SJSA1 (cell line): ENCODE measurements at regions not wholly inside any gene's neighbourhood (a gene's known extent, or its start where the extent isn't known, plus 50 kb on each side); places are given as distances from the start of the nearest gene placed in this dataset.

Source experiments
- DNase-seq, 2 experiments: peaks; one replicate each; pipeline ENCODE4 v3.0.0-alpha.2; 2015 to 2020; ENCODE audit warnings: low spot score in 2 of 2, low read depth in 1 of 2
- H3K27ac ChIP-seq: fragments of 250-450 bp; sonication (Bioruptor Pico); 2 replicates; pipeline ENCODE4 v1.5.1; 2020; ENCODE audit warnings: mild to moderate bottlenecking, moderate library complexity
- H3K27me3 ChIP-seq: fragments of 250-450 bp; sonication (Bioruptor Pico); replicated peaks from 2 replicates; pipeline ENCODE4 v1.5.1; 2020; ENCODE audit warnings: mild to moderate bottlenecking, moderate library complexity
- H3K36me3 ChIP-seq: fragments of 250-450 bp; sonication (Bioruptor Pico); 2 replicates; pipeline ENCODE4 v1.5.1; 2020; ENCODE audit warnings: mild to moderate bottlenecking
- H3K4me1 ChIP-seq: fragments of 250-450 bp; sonication (Bioruptor Pico); replicated peaks from 2 replicates; pipeline ENCODE4 v1.6.1; 2021; ENCODE audit warnings: mild to moderate bottlenecking
- H3K4me3 ChIP-seq: fragments of 250-450 bp; sonication (Bioruptor Pico); 2 replicates; pipeline ENCODE4 v1.5.1; 2020; ENCODE audit warnings: mild to moderate bottlenecking
- H3K9me3 ChIP-seq: fragments of 250-450 bp; sonication (Bioruptor Pico); replicated peaks from 2 replicates; pipeline ENCODE4 v1.5.1; 2020; ENCODE audit warnings: mild to moderate bottlenecking

DNA sequence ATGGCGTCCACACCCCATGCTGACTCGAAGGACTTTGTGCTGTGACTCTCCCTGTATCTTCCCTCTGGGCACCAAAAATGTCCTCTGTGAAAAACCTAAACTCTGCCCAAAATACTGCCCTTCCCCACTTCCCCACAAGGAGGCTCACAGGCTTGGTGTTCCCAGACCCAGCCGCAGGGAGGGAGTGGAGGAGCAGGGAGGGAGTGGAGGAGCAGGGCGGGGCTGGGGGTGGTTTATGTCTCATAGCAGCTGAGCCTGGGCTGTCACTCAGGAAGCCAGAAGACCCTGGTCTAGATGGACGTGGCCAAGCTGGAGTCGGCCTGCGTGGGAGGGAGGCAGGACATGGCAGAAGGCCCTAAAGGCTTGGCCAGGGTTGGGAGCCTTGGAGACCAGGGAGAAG, 461.7 kb downstream of the PTPRU start:
- peak; percentile 55 to 87 for DNase-seq

GRCh38 chr1:29697391-29697780, 461.1 kb downstream of the PTPRU start:
- Histone ChIP-seq H3K9me3 (no peaks in the 10 kb centered on the region), H3K4me3 (no peak overlapping the region), H3K27me3 (0 out of 2 replicates have a peak, but pooled peaks cover 11% of the 10 kb centered on the region), H3K4me1 (no peaks in the 10 kb centered on the region), H3K36me3 (no peaks in the 10 kb centered on the region), H3K27ac (no peak overlapping the region)
- DNase-seq, result no peak

More for the DNA sequence above, 461.7 kb downstream of the PTPRU start:
- no peaks in the 10 kb centered on the region for H3K9me3 ChIP-seq
- no peaks in the 10 kb centered on the region for H3K4me1 ChIP-seq
- no peak overlapping the region for H3K4me3 ChIP-seq
- no peak overlapping the region for H3K27ac ChIP-seq
- 0 out of 2 replicates have a peak, but pooled peaks cover 4% of the 10 kb centered on the region for H3K27me3 ChIP-seq
- H3K36me3 ChIP-seq, result no peaks in the 10 kb centered on the region

DNA sequence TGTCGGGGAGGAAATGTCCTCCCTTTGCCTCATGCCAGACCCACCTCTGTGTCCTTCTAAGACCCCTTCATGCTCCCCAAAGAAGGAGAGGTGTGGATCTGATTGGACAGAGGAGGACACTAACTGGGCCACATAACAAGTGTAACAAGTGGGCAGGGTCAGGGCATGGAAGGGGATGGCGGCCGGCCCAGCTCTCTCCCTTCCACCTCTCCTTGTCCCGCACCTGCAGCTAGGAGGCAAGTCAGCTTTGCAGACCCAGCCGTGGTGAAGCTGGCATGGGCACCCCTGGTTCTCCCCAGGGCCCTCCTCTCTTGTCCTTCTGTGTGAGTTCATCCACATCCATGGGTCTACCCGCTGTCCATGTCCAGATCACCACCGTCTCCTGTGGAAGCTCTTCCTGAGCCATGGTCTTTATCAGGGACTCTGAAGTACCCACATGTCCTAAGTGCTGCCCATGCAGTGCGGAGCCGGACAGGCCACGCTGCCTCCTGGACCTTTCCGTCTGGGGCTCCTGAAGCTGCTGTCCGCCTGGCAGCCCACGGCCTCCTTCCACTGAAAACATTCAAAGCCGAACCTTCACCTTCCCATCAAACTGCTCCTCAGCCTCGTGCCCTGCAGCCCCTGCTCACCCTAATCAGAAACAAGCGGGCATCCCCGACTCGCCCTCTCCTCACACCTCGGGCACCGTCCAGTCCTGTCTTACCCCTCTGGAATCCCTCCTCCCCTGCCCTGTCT, 460.5 kb downstream of the PTPRU start:
- no peaks in the 10 kb centered on the region for H3K9me3 ChIP-seq
- no peak overlapping the region for H3K4me3 ChIP-seq
- H3K36me3 ChIP-seq, result no peaks in the 10 kb centered on the region
- no peak for DNase-seq
- no peak overlapping the region for H3K27ac ChIP-seq
- 0 out of 2 replicates have a peak, but pooled peaks cover 12% of the 10 kb centered on the region for H3K27me3 ChIP-seq
- H3K4me1 ChIP-seq, result no peaks in the 10 kb centered on the region

DNA sequence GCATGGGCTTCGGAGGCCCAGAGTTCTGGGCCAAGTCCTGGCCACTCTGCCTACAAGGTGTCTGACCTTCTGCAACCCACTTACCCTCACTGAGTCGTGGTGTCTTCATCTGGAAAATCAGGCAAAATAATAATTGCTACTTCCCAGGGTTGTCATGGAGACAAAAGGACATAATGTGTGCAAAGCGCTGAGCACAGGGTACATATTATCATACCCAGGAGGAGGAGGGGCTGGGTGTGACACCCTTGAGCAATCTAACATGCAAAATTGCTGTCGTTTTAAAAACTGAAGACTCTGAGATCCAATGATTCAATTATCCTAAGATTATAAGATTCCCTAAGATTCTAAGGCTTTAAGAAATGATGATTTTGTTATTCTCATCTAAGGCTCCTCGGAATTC, 459.5 kb downstream of the PTPRU start:
- Histone ChIP-seq H3K27me3 (0 out of 2 replicates have a peak, but pooled peaks cover 12% of the 10 kb centered on the region), H3K9me3 (no peaks in the 10 kb centered on the region), H3K27ac (no peak overlapping the region), H3K4me1 (no peaks in the 10 kb centered on the region), H3K36me3 (no peaks in the 10 kb centered on the region), H3K4me3 (no peak overlapping the region)
- DNase-seq, result no peak

DNA sequence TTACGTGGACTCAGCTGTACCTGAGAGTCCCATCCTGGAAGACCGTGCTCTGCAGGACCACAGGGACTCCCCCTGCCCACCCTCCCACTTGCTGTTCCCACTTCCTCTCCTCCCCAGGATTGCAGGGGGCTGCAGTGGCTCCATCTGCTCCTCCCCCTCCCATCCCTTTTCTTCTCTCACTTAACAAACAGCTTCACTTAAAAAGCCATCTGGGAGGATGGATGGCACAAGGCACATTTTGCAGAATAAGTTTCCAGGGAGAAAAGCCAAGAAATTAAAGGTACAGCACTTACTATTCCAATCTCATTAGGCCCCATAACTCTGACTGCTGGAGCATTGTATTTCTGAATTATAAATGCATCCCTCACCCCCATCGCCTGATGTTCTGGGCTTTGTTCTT, 458.7 kb downstream of the PTPRU start:
- Histone ChIP-seq H3K36me3 (no peaks in the 10 kb centered on the region), H3K4me1 (no peaks in the 10 kb centered on the region), H3K4me3 (no peak overlapping the region), H3K9me3 (no peaks in the 10 kb centered on the region), H3K27me3 (0 out of 2 replicates have a peak, but pooled peaks cover 12% of the 10 kb centered on the region), H3K27ac (no peak overlapping the region)
- DNase-seq, result no peak

DNA sequence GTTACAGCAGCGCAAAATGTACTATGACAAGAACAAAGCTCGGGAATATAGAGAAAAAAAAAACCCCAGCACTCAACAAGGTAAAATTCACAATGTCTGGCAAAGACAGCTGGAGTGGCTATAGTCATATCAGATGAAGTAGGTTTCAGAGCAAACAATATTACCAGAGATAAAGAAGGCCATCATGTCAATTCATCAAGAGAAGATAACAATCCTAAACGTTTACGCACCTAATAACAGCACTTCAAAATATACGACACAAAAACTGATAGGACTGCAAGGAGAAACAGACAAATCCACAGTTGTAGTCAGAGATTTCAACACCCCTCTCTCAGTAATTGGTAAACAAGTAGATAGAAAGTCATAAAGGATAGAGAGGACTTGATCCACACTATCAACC, 455.2 kb downstream of the PTPRU start:
- no peaks in the 10 kb centered on the region for H3K9me3 ChIP-seq
- DNase-seq, result no peak
- H3K4me3 ChIP-seq, result no peak overlapping the region
- peaks cover 18% of the 10 kb centered on the region for H3K4me1 ChIP-seq
- H3K27me3 ChIP-seq, result 0 out of 2 replicates have a peak, but pooled peaks cover 12% of the 10 kb centered on the region
- no peak overlapping the region for H3K27ac ChIP-seq
- no peaks in the 10 kb centered on the region for H3K36me3 ChIP-seq

GRCh38 chr1:29690156-29690555, 453.8 kb downstream of the PTPRU start:
- H3K4me1 ChIP-seq, result peaks cover 18% of the 10 kb centered on the region
- H3K9me3 ChIP-seq, result no peaks in the 10 kb centered on the region
- H3K36me3 ChIP-seq, result no peaks in the 10 kb centered on the region

DNA sequence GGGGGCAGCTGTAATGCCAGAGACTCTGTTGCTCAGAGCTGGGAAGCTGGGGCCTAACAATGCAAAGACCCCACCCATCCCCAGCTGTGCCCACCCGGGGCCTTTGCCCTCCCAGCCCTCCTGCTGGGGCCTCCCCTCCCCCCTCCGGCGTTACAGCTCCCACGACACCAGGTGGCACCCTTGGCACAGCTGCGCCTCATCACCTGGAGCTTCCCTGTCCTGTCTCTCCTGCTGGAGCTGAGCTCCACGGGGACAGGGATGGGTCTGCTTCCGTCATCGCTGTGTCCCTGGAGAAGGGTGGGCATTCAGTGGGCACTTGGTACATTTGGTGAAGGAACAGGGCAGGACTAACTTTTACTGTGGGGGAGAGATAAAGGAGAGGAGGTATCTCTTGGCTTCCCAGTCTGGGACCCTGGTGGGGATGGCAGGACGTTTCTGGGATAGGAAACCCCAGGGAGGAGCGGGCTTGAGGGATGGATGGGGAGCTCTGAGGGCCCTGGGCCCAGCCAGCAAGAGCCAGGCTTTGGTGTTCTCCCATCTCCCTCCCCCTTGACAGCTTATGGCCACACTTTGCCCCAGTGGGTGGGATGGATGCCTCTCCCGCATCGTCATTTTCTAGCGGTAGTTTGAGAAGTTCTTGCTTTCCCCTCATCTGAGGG, 453.2 kb downstream of the PTPRU start:
- Histone ChIP-seq H3K27me3 (0 out of 2 replicates have a peak, but pooled peaks cover 12% of the 10 kb centered on the region), H3K4me1 (peaks cover 18% of the 10 kb centered on the region)

More at GRCh38 chr1:29690156-29690555, 453.8 kb downstream of the PTPRU start:
- H3K27me3 ChIP-seq, result 0 out of 2 replicates have a peak, but pooled peaks cover 12% of the 10 kb centered on the region
- H3K4me3 ChIP-seq, result no peak overlapping the region
- peak in 1 of 2 experiments; percentile 14 for DNase-seq
- no peak overlapping the region for H3K27ac ChIP-seq

DNA sequence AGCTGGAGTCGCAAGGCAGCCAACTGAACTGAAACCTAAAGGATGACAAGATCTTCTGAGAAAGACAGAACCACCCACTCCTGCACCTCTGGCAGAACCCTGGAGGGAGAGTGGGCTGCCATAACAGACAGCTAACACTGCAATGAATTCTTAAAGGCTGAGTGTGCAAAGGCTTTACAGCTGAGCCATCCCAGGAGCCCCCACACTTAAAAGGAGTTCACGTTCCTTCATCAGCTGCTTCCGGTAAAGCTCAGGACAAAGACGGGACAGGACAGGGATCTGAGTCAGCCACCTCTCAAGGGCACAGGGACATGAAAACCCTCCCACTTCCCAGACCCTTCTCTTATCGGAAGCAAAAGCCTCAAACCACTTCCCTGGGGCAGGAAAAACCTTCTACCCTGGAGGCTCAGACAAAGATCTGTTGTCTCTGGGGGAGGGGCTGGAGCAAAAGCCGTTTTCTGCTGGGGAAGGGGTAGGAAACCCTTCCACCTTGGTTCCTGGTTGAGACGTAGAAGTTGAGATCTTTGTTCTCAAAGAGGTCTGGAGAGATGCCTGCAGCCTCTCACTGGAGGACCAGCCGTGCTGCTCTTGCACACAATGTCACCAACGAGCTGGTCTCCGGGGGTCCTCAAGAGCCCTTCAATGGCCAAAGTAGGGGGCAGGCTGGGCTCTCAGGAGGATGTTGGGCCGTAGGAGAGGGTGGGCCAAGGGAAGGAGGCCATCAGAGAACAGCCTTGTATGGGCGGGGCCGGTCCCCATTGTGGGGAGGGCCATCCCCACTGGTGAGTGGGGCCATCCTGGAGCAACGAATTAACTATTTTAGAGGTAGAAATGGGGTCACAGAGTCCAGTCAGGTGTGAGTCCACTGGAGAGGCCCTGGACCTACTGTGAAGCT, 452.4 kb downstream of the PTPRU start:
- Histone ChIP-seq H3K4me1 (peaks cover 18% of the 10 kb centered on the region), H3K4me3 (no peak overlapping the region), H3K27ac (peak overlapping the region; percentile 55), H3K27me3 (0 out of 2 replicates have a peak, but pooled peaks cover 12% of the 10 kb centered on the region), H3K9me3 (no peaks in the 10 kb centered on the region), H3K36me3 (no peaks in the 10 kb centered on the region)
- peak; percentile 73 to 81 for DNase-seq

More for the DNA sequence above, 453.2 kb downstream of the PTPRU start:
- Histone ChIP-seq H3K27ac (0 out of 2 replicates have a peak overlapping the region, but pooled peaks have one; percentile 31), H3K4me3 (no peak overlapping the region), H3K9me3 (no peaks in the 10 kb centered on the region), H3K36me3 (no peaks in the 10 kb centered on the region)
- peak in 1 of 2 experiments; percentile 30 for DNase-seq

- Histone ChIP-seq H3K36me3 (no peaks in the 10 kb centered on the region), H3K9me3 (no peaks in the 10 kb centered on the region), H3K4me1 (peaks cover 18% of the 10 kb centered on the region), H3K27ac (peak overlapping the region; percentile 55), H3K27me3 (0 out of 2 replicates have a peak, but pooled peaks cover 4% of the 10 kb centered on the region), H3K4me3 (no peak overlapping the region)
- DNase-seq, result peak in 1 of 2 experiments; percentile 18
Observed at GRCh38 chr1:29687601-29688244, 451.4 kb downstream of the PTPRU start.

GRCh38 chr1:29687166-29687565, 450.8 kb downstream of the PTPRU start:
- Histone ChIP-seq H3K4me3 (no peak overlapping the region), H3K9me3 (no peaks in the 10 kb centered on the region), H3K36me3 (no peaks in the 10 kb centered on the region), H3K27ac (no peak overlapping the region), H3K4me1 (peaks cover 18% of the 10 kb centered on the region), H3K27me3 (no peaks in the 10 kb centered on the region)
- peak in 1 of 2 experiments; percentile 11 for DNase-seq

GRCh38 chr1:29686012-29686930, 449.9 kb downstream of the PTPRU start:
- H3K27me3 ChIP-seq, result no peaks in the 10 kb centered on the region
- peaks cover 18% of the 10 kb centered on the region for H3K4me1 ChIP-seq
- H3K27ac ChIP-seq, result no peak overlapping the region
- H3K36me3 ChIP-seq, result no peaks in the 10 kb centered on the region
- no peak overlapping the region for H3K4me3 ChIP-seq
- H3K9me3 ChIP-seq, result no peaks in the 10 kb centered on the region
- peak in 1 of 2 experiments; percentile 32 for DNase-seq
